HG03066 (cell line): ENCODE measurements at regions not wholly inside any gene's neighbourhood (a gene's known extent, or its start where the extent isn't known, plus 50 kb on each side); places are given as distances from the start of the nearest gene placed in this dataset.
"Not testable (repeated sequence)": the region's sequence is repeated elsewhere in the genome, so short reads cannot be mapped to it uniquely, and the experiment has no call there.

Experiments
- ATAC-seq: cut with Tn5 transposase; IDR thresholded peaks from one replicate; pipeline ENCODE4 v1.9.1; 2021; ENCODE audit warnings: low read depth; ENCODE audit not compliant: unreplicated experiment

GRCh38 chr1:199907361-199907760 lies 120.1 kb upstream of the NR5A2 start:
- ATAC-seq, result no peak

- ATAC-seq, result no peak
Measured at GRCh38 chr1:199909137-199909536, 118.4 kb upstream of the NR5A2 start.

DNA sequence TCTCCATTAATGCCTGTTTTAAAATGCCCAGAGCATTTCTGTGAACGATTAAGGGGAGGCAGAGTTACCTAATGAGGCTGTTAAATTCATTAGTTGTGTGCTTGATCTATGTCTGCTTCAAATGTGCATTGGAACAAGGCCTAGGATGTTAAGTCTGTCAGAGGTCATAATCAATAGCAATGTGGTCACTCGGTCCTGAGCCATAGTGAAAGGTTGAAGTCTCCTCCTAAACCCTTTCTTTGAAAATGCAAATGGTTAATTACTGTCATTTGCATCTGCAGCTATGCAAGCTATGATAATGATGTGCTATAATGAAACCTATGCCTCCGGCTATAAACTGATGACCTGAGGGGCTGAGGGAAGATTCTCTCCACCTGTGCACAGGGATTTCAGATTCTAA lies 114.2 kb upstream of the NR5A2 start:
- no peak for ATAC-seq

DNA sequence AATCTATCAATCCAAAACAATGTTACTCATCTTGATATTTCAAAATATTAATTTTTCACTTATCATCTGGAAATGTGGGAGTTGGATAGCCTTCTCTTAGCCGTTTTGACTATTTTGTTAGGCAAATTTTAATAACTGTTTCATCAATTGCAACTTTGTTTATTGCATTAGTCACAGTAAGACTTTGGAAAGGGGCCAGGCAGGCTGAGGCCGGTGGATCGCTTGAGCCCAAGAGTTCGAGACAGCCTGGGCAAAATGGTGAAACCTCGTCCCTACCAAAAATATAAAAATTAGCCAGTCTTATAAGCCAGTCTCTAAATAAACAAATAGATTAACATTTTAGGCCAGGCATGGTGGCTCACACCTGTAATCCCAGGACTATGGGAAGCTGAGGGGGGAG lies 113.0 kb upstream of the NR5A2 start:
- no peak for ATAC-seq

- no peak for ATAC-seq
Measured at GRCh38 chr1:199918196-199918769, 109.2 kb upstream of the NR5A2 start.

DNA sequence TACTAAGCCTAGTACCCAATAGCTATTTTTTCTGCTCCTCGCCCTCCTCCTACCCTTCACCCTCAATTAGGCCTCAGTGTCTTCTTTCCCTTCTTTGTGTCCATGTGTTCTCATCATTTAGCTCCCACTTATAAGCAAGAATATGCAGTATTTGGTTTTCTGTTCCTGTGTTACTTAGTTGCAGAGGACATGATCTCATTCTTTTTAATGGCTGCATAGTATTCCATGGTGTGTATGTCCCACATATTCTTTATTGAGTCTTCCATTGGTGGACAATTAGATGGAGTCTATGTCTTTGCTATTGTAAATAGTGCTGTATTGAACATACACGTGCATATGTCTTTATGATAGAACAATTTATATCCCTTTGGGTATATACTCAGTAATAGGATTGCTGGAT lies 106.9 kb upstream of the NR5A2 start:
- ATAC-seq, result no peak

DNA sequence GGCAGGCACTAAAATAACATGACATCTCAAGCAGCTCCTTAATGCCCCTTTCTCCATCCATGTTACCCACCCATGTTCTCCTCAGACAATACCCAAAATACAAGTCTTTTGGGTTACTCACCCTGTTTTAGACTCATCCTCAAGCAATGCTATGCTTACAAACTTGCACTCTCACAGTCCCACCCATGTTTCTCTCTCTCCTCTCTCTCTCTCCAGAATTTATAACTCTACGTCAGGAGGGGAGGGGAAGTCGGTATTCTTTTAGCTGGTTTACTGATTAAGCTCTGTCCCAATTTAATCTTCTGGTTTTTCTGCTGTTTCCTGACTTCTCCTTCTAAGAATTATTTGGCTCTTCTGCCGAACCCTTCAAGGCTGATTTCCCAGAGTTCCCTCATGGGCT lies 98.0 kb upstream of the NR5A2 start:
- ATAC-seq, result no peak

DNA sequence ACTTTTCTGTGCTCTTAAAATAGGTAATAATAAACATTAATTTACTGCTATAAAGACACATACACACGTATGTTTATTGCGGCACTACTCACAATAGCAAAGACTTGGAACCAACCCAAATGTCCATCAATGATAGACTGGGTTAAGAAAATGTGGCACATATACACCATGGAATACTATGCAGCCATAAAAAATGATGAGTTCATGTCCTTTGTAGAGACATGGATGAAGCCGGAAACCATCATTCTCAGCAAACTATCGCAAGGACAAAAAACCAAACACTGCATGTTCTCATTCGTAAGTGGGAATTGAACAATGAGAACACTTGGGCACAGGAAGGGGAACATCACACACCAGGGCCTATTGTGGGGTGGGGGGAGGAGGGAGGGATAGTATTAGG lies 97.4 kb upstream of the NR5A2 start:
- ATAC-seq, result not testable (repeated sequence)

DNA sequence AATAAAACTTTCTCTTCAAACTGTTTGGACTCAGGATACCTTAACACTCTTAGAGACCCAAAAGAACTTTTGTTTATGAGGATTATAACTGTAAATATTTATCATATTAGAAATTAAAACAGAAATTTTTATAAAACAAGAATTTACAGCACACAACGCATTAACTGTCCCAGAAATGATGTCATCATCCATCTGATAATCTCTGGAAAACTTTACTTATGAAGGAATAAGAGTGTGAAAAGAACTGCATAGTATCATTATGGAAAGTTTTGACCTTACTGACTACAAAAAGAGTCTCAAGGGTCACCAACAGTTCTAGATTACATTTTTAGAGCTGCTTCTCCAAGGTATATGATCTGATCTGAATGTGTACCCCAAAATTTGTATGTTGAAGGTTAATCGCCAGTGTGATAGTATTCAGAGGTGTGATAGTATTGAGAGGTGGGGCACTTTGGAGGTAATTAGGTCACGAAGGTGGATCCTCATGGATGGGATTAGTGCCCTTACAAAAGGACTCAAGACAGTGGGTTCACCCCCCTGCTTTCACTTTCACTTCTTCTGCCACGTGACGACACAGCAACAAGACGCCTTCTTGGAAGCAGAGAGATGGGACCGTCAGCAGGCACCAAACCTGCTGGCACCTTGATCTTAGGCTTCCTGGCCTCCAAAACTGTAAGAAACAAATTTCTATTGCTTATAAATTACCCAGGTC lies 95.7 kb upstream of the NR5A2 start:
- no peak for ATAC-seq

DNA sequence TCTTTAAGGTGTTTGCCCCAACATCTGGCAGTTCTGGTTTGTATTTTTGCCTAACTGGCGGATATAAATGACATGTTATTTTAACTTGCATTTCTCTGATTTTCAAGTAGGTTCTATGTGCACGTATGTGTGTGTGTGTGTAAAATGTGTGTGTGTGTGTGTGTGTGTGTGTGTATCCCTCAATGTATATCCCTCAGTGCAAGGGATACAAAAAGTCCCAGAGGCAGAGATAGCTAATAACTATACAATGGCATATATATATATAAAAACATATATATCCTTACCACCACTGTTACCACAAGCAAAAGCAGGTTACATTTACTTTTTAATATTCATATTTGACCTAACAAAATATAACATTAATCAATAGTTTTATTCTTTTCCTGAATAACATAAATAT lies 95.0 kb upstream of the NR5A2 start:
- ATAC-seq, result no peak

DNA sequence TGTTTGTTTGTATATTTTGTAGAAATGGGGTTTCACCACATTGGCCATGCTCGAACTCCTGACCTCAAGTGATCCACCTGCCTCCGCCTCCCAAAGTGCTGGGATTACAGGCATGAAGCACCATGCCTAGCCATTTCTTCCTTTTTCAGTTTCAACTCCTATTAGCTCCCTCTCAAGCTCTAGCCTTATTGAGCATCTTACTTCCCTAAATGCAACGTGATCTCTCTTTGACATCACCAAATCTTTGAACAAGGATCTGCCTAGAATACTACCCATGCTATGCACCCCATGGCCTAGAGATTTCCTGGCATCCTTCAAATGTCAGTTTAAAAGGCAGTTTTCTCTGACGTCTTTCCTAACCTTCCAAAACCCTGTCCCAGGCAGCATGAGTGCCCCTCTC lies 91.1 kb upstream of the NR5A2 start:
- ATAC-seq, result no peak

DNA sequence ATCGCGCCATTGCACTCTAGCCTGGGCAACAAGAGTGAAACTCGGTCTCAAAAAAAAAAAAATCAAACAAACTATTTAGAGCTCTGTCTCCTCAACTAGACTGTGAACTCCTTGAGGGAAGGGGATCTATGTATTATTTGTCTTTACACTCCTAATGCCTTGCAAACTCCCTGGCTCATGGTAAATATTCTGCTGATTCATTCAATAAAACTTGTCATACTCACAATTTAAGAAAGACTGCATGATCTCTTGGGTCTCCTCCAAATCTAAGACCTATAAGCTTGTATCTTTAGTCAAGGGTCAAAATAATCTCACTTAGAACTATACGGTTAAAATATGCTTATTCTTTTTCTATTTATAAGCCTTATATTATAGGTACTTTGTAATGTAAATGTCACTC lies 90.3 kb upstream of the NR5A2 start:
- ATAC-seq, result no peak

GRCh38 chr1:199937661-199938060 lies 89.8 kb upstream of the NR5A2 start:
- ATAC-seq, result no peak

GRCh38 chr1:199944986-199945385 lies 82.5 kb upstream of the NR5A2 start:
- ATAC-seq, result no peak

DNA sequence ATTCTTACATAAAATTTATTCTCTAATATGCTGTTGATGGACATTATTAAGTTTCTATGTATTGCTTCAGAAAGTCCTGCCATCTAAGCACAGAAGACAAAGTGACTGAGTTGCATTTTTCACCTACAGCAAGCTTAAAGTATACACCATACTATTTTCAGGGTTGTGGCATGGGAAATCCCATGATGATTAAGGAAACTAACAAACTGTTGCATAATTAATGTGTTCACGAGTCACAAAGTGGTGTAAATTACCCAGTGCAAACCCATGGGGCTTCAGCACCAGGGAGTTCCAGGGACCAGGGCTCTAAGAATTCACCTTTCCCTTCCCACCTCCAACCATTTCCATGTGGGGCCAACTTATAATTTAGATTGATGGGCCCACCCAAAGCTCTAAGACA lies 81.9 kb upstream of the NR5A2 start:
- no peak for ATAC-seq

DNA sequence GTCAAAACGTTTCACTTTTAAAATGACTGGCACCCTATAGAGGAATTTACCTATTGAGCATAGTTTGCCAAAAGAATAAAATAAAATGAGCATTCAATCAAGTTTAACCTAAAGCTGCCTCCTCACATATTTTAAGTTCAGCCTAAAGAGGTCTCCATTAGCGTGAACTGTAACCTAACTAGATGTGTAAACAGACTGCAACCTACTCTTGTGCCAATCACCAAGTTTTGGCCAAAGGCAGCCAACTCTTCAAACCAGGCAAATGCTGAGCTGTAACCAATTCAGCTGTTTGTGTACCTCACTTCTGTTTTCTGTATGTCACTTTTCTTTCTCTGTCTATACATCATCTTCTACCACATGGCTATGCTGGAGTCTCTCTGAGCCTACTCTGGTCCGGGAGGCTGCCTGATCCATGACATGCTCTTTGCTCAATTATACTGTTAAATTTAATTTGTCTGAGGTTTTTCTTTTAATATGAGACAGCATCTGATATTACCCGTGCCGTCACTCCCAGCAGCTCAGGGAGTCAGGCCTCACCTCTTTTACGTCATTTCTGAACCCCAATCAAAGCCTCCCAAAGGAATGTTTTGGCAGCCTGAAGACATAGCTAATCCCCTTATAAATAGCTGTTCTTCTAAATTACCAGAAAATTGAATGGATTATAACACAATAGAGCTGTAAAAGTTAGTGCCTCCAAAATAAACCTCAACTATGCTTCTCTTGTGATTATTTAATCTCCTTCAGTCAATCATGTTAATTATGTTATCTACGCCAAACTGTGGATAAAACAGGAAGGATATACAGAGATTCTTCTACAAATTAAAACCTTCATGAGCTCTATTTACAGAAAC lies 81.0 kb upstream of the NR5A2 start:
- ATAC-seq, result no peak

DNA sequence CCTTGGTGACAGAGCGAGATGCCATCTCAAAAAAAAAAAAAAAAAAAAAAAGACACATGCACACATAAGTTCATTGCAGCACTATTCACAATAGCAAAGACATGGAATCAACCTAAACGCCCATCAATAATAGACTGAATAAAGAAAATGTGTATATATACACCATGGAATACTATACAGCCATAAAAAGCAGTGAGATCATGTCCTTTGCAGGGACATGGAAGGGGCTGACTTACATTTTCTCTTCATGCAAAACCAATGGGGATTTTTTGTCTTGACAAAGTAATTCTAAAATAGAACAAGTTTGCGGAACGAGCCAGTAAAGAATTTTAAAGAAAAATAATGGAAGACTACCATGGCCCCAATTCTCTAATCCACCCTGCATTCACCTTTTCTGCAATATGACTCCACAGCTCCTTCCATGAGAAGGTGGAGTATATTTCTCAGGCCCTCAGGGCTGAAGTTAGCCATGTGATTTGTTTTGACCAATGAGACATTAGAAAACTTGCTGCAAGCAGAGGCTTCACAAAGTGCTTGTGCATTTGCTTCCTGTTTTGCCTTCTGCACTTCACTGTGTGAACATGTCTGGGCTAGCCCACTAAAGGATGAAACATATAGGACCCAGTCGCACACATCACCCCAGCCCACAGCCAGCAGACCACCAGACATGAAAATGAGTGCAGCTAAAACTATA lies 78.8 kb upstream of the NR5A2 start:
- no peak for ATAC-seq

- not testable (repeated sequence) for ATAC-seq
Measured at GRCh38 chr1:199951005-199951404, 76.5 kb upstream of the NR5A2 start.

GRCh38 chr1:199953651-199954050 lies 73.9 kb upstream of the NR5A2 start:
- ATAC-seq, result no peak

GRCh38 chr1:199954699-199955098 lies 72.8 kb upstream of the NR5A2 start:
- no peak for ATAC-seq

DNA sequence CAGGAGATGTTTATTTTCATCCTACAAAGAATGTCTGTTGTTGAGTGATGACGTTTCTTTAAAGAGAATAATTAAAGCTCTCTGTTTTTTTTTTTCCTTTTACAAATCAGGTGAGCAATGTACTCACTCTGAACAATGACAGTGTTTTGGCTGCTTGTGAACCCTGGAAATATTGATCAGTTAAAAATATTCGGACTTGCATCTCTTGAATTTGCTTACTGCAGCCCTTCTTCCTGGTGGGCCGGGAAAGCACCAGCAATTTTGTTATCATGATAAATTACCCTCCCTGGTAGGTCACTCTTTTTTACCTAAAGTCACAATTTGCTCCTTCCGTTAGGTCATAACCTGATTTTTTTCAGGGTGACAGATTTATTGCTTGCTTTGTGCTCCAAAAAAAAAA lies 72.3 kb upstream of the NR5A2 start:
- ATAC-seq, result no peak
